Rectal smooth muscle tissue (tissue), 1 donor: ENCODE measurements at regions not wholly inside any gene's neighbourhood (a gene's known extent, or its start where the extent isn't known, plus 50 kb on each side); places are given as distances from the start of the nearest gene placed in this dataset.

Experiments used
- H3K27ac ChIP-seq: one replicate; pipeline ENCODE4 v1.7.0; 2013; ENCODE audit warnings: low read depth, low read length, inconsistent platforms
- H3K27me3 ChIP-seq: one replicate; pipeline ENCODE4 v1.7.0; 2013; ENCODE audit warnings: low read length; ENCODE audit not compliant: control insufficient read depth, insufficient read depth
- H3K36me3 ChIP-seq: one replicate; pipeline ENCODE4 v1.7.0; 2013; ENCODE audit warnings: low read length; ENCODE audit not compliant: control insufficient read depth, insufficient read depth
- H3K4me1 ChIP-seq: one replicate; pipeline ENCODE4 v1.7.0; 2013; ENCODE audit warnings: low read length; ENCODE audit not compliant: control insufficient read depth, insufficient read depth
- H3K4me3 ChIP-seq: one replicate; pipeline ENCODE4 v1.7.0; 2013; ENCODE audit warnings: low read length
- H3K9ac ChIP-seq: one replicate; pipeline ENCODE4 v1.7.0; 2013; ENCODE audit warnings: low read length

- Histone ChIP-seq H3K9ac (no peak overlapping the region), H3K4me1 (peaks cover 25% of the 10 kb centered on the region), H3K27ac (peak overlapping the region; percentile 78), H3K4me3 (no peak overlapping the region), H3K27me3 (no peaks in the 10 kb centered on the region), H3K36me3 (no peaks in the 10 kb centered on the region)
These were observed 398.2 kb upstream of the TRIB2 start for GRCh38 chr2:12318427-12319057.

GRCh38 chr2:12320027-12320734 is 396.6 kb upstream of the TRIB2 start:
- no peak overlapping the region for H3K4me3 ChIP-seq
- H3K9ac ChIP-seq, result no peak overlapping the region
- no peak overlapping the region for H3K27ac ChIP-seq
- no peaks in the 10 kb centered on the region for H3K27me3 ChIP-seq
- no peaks in the 10 kb centered on the region for H3K36me3 ChIP-seq
- peaks cover 21% of the 10 kb centered on the region for H3K4me1 ChIP-seq

- peaks cover 21% of the 10 kb centered on the region for H3K4me1 ChIP-seq
These were observed 395.6 kb upstream of the TRIB2 start for GRCh38 chr2:12320991-12321641.

GRCh38 chr2:12321886-12322285 is 394.9 kb upstream of the TRIB2 start:
- Histone ChIP-seq H3K36me3 (no peaks in the 10 kb centered on the region), H3K27me3 (no peaks in the 10 kb centered on the region), H3K9ac (no peak overlapping the region), H3K4me3 (no peak overlapping the region), H3K27ac (no peak overlapping the region), H3K4me1 (peaks cover 21% of the 10 kb centered on the region)

More at GRCh38 chr2:12320991-12321641, 395.6 kb upstream of the TRIB2 start:
- no peaks in the 10 kb centered on the region for H3K27me3 ChIP-seq
- no peaks in the 10 kb centered on the region for H3K36me3 ChIP-seq
- H3K9ac ChIP-seq, result no peak overlapping the region
- H3K27ac ChIP-seq, result no peak overlapping the region
- H3K4me3 ChIP-seq, result no peak overlapping the region

- H3K27ac ChIP-seq, result no peak overlapping the region
- no peaks in the 10 kb centered on the region for H3K4me1 ChIP-seq
- H3K4me3 ChIP-seq, result no peak overlapping the region
- H3K27me3 ChIP-seq, result no peaks in the 10 kb centered on the region
- no peak overlapping the region for H3K9ac ChIP-seq
- no peaks in the 10 kb centered on the region for H3K36me3 ChIP-seq
These were observed 390.9 kb upstream of the TRIB2 start for GRCh38 chr2:12325806-12326205.

- Histone ChIP-seq H3K27me3 (no peaks in the 10 kb centered on the region), H3K36me3 (no peaks in the 10 kb centered on the region), H3K9ac (no peak overlapping the region), H3K4me3 (no peak overlapping the region), H3K4me1 (no peaks in the 10 kb centered on the region), H3K27ac (no peak overlapping the region)
These were observed 390.1 kb upstream of the TRIB2 start for GRCh38 chr2:12326449-12327190.

- Histone ChIP-seq H3K4me3 (no peak overlapping the region), H3K9ac (no peak overlapping the region), H3K27ac (no peak overlapping the region), H3K27me3 (no peaks in the 10 kb centered on the region), H3K36me3 (no peaks in the 10 kb centered on the region), H3K4me1 (peaks cover 12% of the 10 kb centered on the region)
These were observed 385.8 kb upstream of the TRIB2 start for GRCh38 chr2:12330916-12331315.

- Histone ChIP-seq H3K27me3 (no peaks in the 10 kb centered on the region), H3K36me3 (no peaks in the 10 kb centered on the region), H3K9ac (no peak overlapping the region), H3K4me3 (no peak overlapping the region), H3K27ac (no peak overlapping the region), H3K4me1 (peaks cover 12% of the 10 kb centered on the region)
These were observed 385.0 kb upstream of the TRIB2 start for GRCh38 chr2:12331698-12332097.

GRCh38 chr2:12333293-12333692 is 383.4 kb upstream of the TRIB2 start:
- no peak overlapping the region for H3K4me3 ChIP-seq
- H3K27me3 ChIP-seq, result no peaks in the 10 kb centered on the region
- H3K4me1 ChIP-seq, result peaks cover 12% of the 10 kb centered on the region
- H3K9ac ChIP-seq, result no peak overlapping the region
- H3K27ac ChIP-seq, result no peak overlapping the region
- no peaks in the 10 kb centered on the region for H3K36me3 ChIP-seq

GRCh38 chr2:12334412-12334966 is 382.2 kb upstream of the TRIB2 start:
- Histone ChIP-seq H3K4me1 (peaks cover 12% of the 10 kb centered on the region), H3K4me3 (no peak overlapping the region), H3K27me3 (no peaks in the 10 kb centered on the region), H3K9ac (no peak overlapping the region), H3K27ac (no peak overlapping the region), H3K36me3 (no peaks in the 10 kb centered on the region)

- Histone ChIP-seq H3K9ac (no peak overlapping the region), H3K27me3 (no peaks in the 10 kb centered on the region), H3K4me3 (no peak overlapping the region), H3K36me3 (no peaks in the 10 kb centered on the region), H3K27ac (no peak overlapping the region), H3K4me1 (peaks cover 12% of the 10 kb centered on the region)
These were observed 381.6 kb upstream of the TRIB2 start for GRCh38 chr2:12335131-12335530.

GRCh38 chr2:12335995-12336394 is 380.7 kb upstream of the TRIB2 start:
- no peaks in the 10 kb centered on the region for H3K36me3 ChIP-seq
- H3K27me3 ChIP-seq, result no peaks in the 10 kb centered on the region
- H3K4me1 ChIP-seq, result peaks cover 12% of the 10 kb centered on the region
- no peak overlapping the region for H3K27ac ChIP-seq
- no peak overlapping the region for H3K4me3 ChIP-seq
- H3K9ac ChIP-seq, result no peak overlapping the region
